ENCODE measurements at regions not wholly inside any gene's neighbourhood (a gene's known extent, or its start where the extent isn't known, plus 50 kb on each side); places are given as distances from the start of the nearest gene placed in this dataset.

DNA sequence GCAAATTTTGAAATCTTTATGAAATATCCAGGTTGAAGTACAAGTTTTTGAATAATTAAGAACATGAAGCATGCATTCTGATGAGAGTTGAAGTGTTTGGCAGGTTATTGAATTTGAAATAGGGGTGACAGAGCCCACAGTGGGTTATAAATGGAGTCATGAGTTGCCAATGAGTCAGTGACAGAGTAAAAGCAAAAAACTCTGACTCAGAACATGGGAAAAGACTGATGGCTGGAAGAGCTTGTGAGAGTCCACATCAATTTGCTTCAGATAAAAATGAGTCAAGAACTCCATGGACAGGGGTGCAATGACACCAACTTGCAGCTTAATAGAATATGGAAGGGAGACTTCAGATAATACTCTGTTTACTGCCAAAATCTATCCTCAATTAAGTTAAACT, 105.3 kb downstream of the SLC6A15 start:
- DNase-seq: no peak

DNA sequence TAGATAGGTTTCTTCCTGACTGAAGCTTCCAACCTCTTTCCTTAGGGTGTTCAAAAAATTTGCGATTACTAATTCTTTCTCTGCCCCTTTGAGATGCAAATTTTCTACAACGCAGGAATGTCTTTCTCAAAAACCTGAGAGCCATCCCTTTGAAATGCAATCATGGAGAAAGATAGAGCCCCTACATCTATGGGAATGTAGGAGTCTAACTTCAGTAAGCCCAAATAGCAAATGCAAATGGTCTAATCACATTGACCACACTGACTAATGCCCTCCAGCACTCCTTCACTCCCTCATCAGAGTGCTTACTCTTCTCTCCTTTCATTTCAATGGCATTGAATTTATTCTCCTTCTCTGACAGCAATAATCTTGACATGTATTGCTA, 107.1 kb downstream of the SLC6A15 start:
- DNase-seq: no peak

DNA sequence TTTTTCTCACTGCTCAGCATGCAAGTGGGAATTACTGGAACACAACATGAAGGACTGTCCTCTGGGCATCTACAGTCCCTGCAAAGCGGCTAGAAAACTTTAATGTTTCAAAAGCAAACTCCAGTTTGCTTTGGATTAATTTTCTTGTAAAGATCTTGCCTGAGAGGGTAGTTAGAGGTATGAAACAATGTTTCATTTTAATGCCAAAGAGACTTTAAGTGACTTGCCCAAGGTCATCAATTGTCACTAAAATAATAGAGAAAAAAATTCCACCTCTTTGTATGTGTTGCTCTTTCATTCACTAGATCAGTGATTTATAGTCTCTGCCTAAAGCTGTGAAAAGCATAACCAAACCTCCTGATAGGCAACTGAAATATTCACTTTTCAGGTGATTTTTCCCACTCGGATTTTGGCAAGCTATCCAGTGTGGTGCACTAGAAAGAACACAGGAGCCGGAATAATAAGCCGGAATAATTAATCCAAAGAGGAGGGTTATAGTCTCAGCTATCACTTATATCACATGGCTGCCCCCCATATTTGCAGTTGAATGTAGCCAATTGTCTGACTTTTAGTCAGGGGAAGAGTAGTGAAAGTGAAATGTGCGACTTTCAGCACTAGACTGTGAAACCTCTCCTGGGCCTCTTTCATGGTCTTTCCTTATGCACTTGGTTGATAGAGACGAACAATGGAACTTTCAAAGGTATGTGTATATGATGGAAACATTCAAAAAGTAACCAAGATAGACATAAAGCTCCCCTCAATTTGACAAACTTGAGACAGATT, 107.7 kb downstream of the SLC6A15 start:
- no peak for DNase-seq

DNA sequence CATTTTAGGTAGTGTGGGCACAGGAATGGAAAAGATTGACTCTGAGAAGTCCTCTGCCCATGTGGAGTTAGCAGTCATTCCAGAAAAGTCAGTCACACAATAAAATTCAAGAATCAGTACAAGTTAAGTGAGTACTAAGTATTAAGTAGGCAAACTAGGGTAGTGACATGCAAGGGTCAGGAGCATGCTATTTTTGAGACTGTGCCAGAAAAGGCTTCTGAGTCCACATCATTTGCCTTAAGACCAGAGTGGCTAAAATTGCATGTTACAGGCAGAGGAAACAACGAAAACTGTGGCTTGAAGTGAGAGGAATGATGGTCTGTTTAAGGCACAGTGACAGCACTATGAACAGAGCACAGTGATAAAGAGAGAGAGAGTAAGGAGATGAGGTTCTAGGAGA, 108.9 kb downstream of the SLC6A15 start:
- DNase-seq: no peak

DNA sequence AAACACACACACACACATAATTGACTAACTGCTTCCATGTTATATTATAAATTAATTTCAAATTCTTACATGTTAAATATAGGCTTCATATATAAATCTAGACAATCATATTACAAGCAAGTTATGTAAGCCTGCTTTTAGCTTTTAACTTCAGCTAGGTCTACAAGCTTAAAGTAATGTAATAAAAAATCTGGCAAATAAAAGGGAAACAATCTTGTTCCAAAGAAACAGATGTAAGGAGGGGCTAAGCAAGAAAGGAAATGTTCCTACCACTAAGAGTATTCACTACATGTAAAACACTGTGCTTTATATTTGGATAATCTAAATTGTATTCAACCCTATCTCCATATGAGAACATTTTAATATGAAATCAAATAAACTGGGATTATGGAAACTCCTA, 110.4 kb downstream of the SLC6A15 start:
- DNase-seq: no peak

DNA sequence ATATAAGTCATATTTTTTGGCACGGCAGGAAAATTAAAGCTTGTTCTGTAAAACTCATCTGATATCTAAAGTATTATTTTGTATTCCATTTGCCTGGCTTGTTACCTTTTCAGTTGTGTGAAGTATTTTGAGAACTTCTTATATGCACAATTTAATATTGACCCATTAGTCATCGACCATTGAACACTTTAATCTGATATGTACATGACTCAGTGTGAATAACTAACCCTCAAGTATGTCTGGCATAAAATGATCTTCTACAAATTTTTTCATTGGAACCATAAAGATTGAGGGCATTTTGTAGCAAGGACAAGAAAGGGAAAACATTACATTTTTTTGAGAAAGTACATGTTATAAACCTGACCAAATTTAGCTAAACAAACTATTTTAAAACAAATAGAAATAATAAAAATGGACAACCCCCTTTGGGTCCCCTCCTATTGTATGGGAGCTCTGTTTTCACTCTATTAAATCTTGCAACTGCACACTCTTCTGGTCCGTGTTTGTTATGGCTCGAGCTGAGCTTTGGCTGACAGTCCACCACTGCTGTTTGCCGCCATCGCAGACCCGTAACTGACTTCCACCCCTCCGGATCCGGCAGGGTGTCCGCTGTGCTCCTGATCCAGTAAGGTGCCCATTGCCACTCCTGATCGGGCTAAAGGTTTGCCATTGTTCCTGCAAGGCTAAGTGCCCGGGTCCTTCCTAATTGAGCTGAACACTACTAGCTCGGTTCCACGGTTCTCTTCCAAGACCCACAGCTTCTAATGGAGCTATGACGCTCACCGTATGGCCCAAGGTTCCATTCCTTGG, 118.8 kb downstream of the SLC6A15 start:
- no peak for DNase-seq

DNA sequence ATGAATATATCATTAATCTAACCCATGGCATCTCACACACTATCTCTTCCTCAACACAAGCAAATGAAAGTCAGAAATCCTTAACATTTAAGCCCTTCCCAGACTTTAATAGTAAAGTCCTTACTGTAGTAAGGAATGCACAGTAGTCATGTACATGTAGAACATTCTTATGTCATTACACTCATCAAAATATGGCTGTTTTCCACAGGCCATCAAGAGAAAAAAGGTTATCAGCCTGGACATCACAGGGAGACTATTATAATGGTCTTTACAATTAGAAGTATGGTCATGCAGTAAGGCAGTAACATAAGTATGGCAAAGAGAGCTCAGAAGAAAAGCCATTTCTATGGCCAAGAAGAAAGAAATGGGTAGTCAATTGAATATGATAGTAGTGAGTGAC, 121.2 kb downstream of the SLC6A15 start:
- no peak for DNase-seq

DNA sequence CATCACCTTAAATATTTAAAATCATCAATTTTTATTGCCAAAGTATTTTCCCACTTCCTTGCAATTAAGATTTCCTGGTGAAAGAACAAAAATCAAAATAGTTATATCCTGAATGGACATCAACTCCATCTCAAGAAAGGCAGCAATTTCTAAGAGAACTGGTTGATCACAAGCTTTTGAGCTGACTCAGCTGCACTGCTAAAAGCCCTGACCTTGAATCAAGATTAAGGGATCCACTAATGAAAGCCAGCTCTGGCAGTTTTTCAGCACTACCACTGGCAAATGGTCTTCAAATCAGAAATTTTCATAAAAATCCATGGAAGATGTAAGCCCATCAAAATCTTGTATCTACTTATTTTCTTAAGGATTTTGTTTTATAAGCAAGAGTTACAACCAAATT, 123.4 kb downstream of the SLC6A15 start:
- no peak for DNase-seq

DNA sequence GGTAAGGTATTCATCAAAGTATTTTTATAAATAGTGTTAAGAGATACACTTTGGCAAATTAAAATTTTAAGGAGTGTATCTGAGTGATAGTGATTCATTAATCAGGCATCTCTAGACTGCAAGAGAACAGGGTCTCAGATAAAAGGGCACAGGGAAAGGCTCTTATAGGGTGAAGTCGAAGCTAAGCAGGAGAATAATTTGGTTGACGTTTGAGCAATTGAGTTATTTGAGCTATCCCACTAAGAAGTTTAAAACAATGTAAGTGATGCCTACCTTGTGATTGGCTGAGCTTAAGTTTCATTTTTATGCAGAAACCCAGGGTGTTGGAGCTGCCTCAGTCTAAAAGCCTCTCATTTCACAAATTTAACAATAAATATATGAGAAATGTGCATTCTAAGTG, 125.3 kb downstream of the SLC6A15 start:
- DNase-seq: no peak

DNA sequence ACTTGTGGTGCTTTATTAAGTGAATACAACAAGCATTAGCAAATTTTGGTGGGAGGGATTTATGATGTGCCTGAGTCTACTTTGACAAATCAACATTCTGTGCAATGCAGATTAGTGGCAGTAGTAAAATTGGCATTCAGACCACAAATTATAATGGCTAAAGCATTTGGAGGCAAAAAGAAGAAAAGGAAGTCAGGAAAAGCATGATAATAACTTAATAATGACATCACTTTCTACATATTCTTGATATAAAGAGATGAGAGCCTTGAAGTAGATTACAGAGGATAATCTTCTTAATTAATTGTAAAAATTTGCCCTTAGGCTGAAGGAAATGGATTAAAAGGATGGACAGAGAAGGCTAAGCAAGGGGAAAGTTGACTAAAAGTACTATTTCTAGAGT, 126.0 kb downstream of the SLC6A15 start:
- DNase-seq: no peak

DNA sequence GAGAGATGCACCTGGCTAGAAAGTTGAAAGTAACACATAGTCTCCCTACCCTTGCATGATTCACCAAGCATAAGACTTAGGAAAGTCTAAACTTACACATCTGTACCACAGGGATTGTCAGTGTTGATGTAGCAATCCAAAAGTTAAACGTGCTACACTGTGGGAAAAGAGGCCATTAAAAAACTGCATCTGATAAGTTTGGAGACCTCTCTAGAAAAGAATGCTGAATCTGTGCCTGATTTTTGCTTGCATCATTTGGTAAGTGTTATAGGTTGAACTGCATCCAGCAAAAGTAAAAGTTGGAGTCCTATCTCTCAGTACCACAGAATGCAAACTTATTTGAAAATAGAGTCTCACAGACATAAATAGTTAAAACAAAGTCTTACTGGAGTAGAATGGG, 126.6 kb downstream of the SLC6A15 start:
- DNase-seq: no peak

DNA sequence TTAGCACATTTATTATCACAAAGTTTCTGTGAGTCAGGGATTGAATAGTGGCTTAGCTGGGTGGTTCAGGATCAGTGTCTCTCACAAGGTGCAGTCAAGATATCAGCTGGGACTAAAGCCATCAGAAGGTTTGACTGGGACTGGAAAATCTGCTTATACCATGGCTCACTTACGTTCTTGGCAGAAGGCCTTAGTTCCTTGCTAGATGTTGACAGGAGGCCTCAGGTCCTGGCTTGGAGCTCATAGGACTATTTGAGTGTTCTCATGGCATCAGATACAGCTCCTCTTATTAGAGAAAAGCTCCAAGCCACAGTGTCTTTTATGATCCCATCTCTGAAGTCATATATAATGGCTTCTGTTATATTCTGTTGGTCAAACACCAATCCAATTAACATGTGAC, 127.3 kb downstream of the SLC6A15 start:
- no peak for DNase-seq

DNA sequence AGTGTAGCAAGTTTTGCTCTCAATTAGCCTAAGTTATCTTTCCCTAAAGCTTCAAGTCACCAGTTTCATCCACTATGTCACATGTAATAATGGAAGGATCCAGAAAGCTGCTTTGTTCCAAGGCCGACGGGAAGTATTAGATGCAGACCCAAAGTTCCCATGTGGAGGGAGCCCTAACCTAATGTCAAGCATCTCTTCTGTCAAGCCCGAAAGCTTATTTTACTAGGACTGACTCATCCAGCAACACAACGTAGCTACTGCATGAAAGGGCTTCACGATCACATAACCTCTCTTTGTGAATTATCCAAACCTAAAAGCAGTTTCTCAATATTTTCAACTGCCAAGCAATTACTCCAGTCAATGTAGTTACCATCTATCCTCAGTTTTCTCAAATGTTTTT, 133.4 kb downstream of the SLC6A15 start:
- DNase-seq: no peak

DNA sequence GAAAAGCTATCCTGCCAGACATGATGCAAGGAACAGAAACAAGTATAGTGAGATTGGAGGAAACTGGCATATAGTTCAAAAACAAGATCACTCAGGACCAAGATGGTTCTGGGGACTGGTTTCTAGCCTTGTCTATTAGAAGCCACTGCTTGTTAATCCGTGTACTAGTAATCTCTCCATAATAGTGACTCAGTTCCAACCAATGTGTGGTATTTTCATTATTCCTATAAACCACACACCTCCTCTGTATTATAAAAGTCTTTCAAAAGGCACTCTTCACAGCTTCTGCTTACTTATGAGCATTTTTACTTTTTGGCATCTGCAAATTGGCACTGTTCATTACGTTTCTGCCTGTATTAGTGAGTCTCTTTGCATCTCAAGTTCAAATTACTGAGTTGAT, 140.3 kb downstream of the SLC6A15 start:
- no peak for DNase-seq

DNA sequence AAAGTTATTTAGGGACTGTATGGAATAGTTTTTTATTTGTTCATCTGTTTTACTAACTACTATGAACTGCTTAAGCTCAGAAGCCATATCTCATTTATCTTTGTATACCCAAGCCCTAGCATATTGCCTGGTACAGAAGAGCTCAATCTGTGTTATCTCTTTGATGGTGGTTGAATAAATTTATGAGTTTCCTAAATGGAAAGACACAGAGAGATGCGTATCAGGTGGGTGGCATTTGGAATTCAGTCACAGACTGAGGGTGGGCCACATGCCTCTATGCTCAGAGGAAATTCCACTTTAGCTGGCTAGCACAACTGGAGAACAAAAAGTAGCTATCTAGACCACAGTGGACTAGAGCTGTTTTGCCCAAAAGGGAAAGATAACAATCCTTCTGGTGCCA, 145.5 kb downstream of the SLC6A15 start:
- DNase-seq: no peak

DNA sequence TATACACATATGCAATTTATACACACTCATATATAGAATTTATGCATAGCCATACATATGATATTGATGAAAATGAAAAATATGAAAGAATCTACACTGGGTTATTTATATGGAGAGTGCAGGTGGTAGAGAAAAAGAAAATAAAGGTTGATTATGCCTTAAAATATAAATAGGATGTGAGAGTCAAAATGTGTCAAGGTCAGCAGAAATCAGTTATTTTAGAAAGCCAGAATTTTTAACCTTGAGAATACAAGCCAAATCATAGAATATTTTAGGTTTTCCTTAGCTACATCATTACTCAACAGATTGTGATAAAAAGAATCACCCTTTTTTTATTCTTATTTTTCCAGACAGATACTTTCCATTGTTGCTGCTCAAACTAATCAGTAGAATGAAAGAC, 146.2 kb downstream of the SLC6A15 start:
- DNase-seq: no peak

DNA sequence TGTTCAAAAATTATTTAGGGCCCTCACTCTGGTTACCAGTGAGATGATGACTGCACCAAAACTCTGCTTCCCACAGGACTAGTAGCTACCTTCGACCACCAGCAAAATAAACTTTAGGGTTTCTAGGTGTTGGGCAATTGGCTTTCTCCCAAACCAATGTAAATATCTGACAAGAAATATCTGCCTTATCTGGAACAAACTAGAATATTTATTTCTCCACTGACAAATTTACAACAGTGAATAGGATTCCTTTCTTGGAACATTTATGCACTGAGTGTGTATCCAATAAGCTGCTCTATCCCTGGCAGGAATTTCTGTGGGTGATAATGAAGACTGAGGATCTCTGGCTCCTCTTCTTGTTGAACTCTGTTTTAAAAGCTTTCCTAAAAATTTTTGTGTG, 148.6 kb downstream of the SLC6A15 start:
- DNase-seq: no peak

DNA sequence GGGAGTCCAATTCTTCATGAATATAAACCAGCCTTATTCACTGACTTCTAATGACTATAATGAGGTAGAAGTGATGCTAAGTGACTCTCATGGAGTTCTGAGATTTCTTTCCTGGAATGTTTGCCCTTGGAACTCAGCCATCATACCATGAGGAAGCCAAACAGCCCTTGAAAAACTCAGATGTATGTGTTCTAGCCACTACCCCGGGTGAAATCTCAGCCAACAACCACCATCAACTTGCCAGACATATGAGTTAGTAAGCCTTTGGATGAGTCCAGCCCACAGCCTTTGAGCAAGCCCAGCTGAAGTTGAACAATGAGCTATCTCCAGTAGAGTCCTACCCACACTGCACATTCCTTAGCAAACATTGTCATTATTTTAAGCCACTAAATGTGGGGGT, 149.5 kb downstream of the SLC6A15 start:
- DNase-seq: no peak

DNA sequence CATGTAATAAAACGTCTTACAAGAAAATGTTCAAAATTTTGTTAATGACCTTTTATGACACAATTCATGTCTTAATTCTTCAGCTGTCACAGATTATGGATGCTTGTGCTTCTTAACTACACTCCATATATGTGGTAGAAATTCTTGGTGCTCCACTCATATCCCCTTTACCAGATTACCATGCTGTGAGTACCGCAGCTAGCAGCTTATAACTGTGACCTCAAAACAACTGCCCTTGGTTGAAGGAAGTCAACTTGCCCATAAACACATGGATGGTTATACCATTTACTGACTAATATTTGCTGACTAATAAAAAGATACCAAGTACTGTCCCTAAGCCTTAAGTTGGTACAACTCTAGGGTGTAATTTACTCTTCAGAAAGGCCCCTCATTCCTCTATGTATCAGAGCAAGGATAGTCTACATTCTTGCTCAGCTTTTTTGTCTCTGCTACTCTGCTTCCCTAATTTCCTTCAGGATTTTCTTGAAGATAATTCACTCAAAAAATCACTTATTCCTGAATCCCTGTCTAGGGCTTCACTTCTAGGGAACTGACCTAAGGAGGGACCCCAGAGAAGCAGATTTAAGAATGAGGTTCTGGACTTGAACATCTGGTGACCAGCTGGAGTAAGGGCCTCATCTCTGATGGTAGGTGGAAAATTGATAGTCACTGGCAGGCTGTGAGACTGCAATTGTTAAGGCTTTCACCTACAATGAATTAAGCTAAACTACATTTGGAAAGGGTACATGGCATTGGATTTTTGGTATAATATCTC, 152.3 kb downstream of the SLC6A15 start:
- DNase-seq: no peak

DNA sequence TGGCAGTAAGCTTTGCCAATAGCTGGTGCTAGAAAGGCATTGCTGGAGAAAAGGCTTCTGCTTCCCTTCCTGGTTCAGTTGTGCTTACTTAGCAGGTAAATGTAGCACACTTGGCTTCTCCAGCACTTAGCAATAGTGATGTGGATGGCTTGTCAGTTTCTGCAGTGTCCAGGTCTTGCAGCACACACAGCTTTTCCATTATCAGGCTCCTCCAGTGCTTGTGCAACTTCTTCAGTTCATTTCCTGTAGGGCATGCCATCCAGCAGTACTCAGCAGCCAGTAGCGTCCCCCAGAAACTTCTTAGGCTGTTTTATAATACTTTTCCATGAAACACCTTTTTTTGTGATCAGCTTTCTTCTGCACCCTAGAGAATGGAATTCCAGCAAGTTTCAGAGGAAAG, 154.6 kb downstream of the SLC6A15 start:
- no peak for DNase-seq

DNA sequence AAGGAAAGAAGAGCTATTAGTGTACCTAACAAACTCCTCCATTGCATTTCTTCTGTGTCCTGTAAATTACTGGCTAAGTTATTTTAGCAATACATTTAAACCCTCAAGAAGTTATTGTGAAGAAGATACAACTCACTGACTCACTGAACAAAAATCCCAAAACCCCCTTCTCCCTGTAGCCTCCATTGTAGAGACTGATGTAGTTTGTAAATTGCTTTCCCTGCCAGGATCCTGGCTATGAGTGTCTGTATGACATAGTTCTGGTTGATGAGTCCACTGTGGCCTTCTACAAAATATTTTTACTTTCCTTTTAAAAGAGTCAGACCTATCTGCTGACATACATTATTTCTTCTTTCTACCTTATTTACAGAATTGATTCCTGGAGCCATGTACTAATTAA, 155.6 kb downstream of the SLC6A15 start:
- DNase-seq: no peak

DNA sequence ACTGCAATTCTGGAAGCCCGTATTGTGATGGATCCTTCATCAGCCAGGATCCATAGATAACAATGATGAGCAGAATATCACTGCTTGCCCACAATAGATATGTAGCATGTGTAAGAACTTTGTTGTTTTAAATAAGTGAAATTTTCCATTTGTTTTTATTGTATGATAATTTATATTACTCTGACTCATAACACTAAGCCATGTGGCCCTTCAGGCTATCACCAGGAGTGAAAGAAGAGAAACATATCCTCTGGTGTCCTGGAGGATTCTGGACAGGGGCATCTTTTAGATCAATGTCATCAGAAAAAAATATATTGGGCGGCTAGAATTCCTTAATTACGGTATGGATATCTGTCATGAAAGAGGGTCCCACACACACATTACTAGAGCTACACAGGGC, 167.5 kb downstream of the SLC6A15 start:
- DNase-seq: no peak

Measured in amygdala (tissue), 56 donors.